IMR-90 (cell line): ENCODE measurements at regions not wholly inside any gene's neighbourhood (a gene's known extent, or its start where the extent isn't known, plus 50 kb on each side); places are given as distances from the start of the nearest gene placed in this dataset.

Experiments used
- ATAC-seq: fragments of 200-7000 bp; cut with Tn5 transposase; 2 replicates; pipeline ENCODE4 v1.9.1; 2020; ENCODE audit warnings: low read depth, mild to moderate bottlenecking, moderate library complexity
- BruUV-seq: library from RNA; stranded (reverse); fragments of 400-500 nt; replicated peaks from 2 replicates; lab custom pipeline; 2021; lab: Mats Ljungman, UMichigan
- CTCF ChIA-PET: fragments of 300-600 bp; formaldehyde crosslinking; extraction: SDS; loops from one replicate; lab custom pipeline; 2021; ENCODE audit warnings: antibody characterized with exemption; lab: Yijun Ruan, JAX
- POLR2A ChIA-PET: fragments of 300-600 bp; sonication (Branson Sonifier 250); formaldehyde crosslinking; loops from one replicate; lab custom pipeline; 2022; ENCODE audit warnings: antibody characterized with exemption; ENCODE audit not compliant: unreplicated experiment; lab: Charles Lee
- DNase-seq: peaks from one replicate; pipeline ENCODE4 v3.0.0; 2013
- H2AFZ ChIP-seq: replicated peaks from 2 replicates; pipeline ENCODE3; 2013; ENCODE audit warnings: low read length, mild to moderate bottlenecking; ENCODE audit not compliant: poor library complexity
- H2AK5ac ChIP-seq: 2 replicates; pipeline ENCODE4 v1.6.1; 2013; ENCODE audit warnings: low read depth, low read length, inconsistent platforms
- H2AK9ac ChIP-seq: replicated peaks from 2 replicates; pipeline ENCODE3; 2013; ENCODE audit warnings: mild to moderate bottlenecking, low read depth, low read length, moderate library complexity; ENCODE audit not compliant: poor library complexity
- H2BK120ac ChIP-seq: 2 replicates; pipeline ENCODE4 v1.6.1; 2013; ENCODE audit warnings: low read depth, low read length, inconsistent platforms
- H2BK15ac ChIP-seq: 3 replicates; pipeline ENCODE4 v1.6.1; 2013; ENCODE audit warnings: low read depth, low read length, inconsistent platforms
- H2BK20ac ChIP-seq: 2 replicates; pipeline ENCODE4 v1.6.1; 2013; ENCODE audit warnings: low read depth, mild to moderate bottlenecking, inconsistent platforms, low read length, moderate library complexity
- H2BK5ac ChIP-seq: 2 replicates; pipeline ENCODE4 v1.6.1; 2013; ENCODE audit warnings: mild to moderate bottlenecking, low read depth, low read length, inconsistent platforms; ENCODE audit not compliant: poor library complexity, severe bottlenecking
- H3K14ac ChIP-seq: replicated peaks from 2 replicates; pipeline ENCODE4 v1.6.1; 2013; ENCODE audit warnings: low read depth, low read length, inconsistent platforms
- H3K18ac ChIP-seq: 2 replicates; pipeline ENCODE4 v1.6.1; 2013; ENCODE audit warnings: low read depth, low read length, control low read depth
- H3K23ac ChIP-seq: 2 replicates; pipeline ENCODE4 v1.6.1; 2013; ENCODE audit warnings: low read depth, low read length, inconsistent platforms
- H3K27ac ChIP-seq: 2 replicates; pipeline ENCODE4 v1.5.1; 2013; ENCODE audit warnings: mild to moderate bottlenecking, control low read depth, low read length; ENCODE audit not compliant: insufficient read depth
- H3K27me3 ChIP-seq: 2 replicates; pipeline ENCODE4 v1.6.1; 2013; ENCODE audit warnings: low read length; ENCODE audit not compliant: control insufficient read depth, insufficient read depth
- H3K36me3 ChIP-seq: 2 replicates; pipeline ENCODE4 v1.6.1; 2013; ENCODE audit warnings: low read length, mixed read lengths; ENCODE audit not compliant: control insufficient read depth, insufficient read depth
- H3K4ac ChIP-seq: 2 replicates; pipeline ENCODE4 v1.6.1; 2013; ENCODE audit warnings: low read depth, low read length, inconsistent platforms
- H3K4me1 ChIP-seq: 2 replicates; pipeline ENCODE4 v1.6.1; 2013; ENCODE audit warnings: low read length, mixed read lengths; ENCODE audit not compliant: control insufficient read depth, insufficient read depth
- H3K4me2 ChIP-seq: 2 replicates; pipeline ENCODE4 v1.6.1; 2013; ENCODE audit warnings: low read depth, mild to moderate bottlenecking, control low read depth, low read length, moderate library complexity
- H3K4me3 ChIP-seq: 2 replicates; pipeline ENCODE4 v1.5.1; 2013; ENCODE audit warnings: low read depth, mild to moderate bottlenecking, control low read depth, low read length, moderate library complexity; ENCODE audit not compliant: insufficient read depth
- H3K56ac ChIP-seq: 2 replicates; pipeline ENCODE4 v1.6.1; 2013; ENCODE audit warnings: low read length, inconsistent platforms; ENCODE audit not compliant: insufficient read depth; ENCODE audit errors: extremely low read depth
- H3K79me1 ChIP-seq, 2 experiments: 2 replicates each; pipeline ENCODE4 v1.6.1; 2013; ENCODE audit warnings: low read length in 2 of 2, inconsistent platforms in 1 of 2, low read depth in 1 of 2
- H3K9ac ChIP-seq: 2 replicates; pipeline ENCODE4 v1.6.1; 2013; ENCODE audit warnings: low read depth, low read length, control low read depth
- H3K9me1 ChIP-seq: 2 replicates; pipeline ENCODE4 v1.6.1; 2013; ENCODE audit warnings: low read length, inconsistent platforms; ENCODE audit not compliant: insufficient read depth
- H3K9me3 ChIP-seq: 2 replicates; pipeline ENCODE4 v1.6.1; 2013; ENCODE audit warnings: low read length; ENCODE audit not compliant: control insufficient read depth, insufficient read depth
- H4K20me1 ChIP-seq: 2 replicates; pipeline ENCODE4 v1.6.1; 2013; ENCODE audit warnings: low read length, inconsistent platforms; ENCODE audit not compliant: insufficient read depth
- H4K5ac ChIP-seq: 2 replicates; pipeline ENCODE4 v1.6.1; 2013; ENCODE audit warnings: mild to moderate bottlenecking, low read depth, low read length, control low read depth
- H4K8ac ChIP-seq, 2 experiments: 2 replicates each; pipeline ENCODE4 v1.6.1; 2013; ENCODE audit warnings: low read depth in 2 of 2, low read length in 2 of 2, control low read depth in 1 of 2, inconsistent platforms in 1 of 2
- H4K91ac ChIP-seq: 2 replicates; pipeline ENCODE4 v1.6.1; 2013; ENCODE audit warnings: low read depth, low read length, inconsistent platforms; ENCODE audit not compliant: insufficient read depth
- BHLHE40 ChIP-seq: fragments of 150-350 bp; IDR thresholded peaks from 2 replicates; pipeline ENCODE4 v1.6.1; 2016; ENCODE audit warnings: mild to moderate bottlenecking, low read depth, low read length
- CHD1 ChIP-seq: IDR thresholded peaks from 2 replicates; pipeline ENCODE4 v1.6.1; 2012; ENCODE audit warnings: low read depth, low read length, improper control_type of control experiment
- CTCF ChIP-seq: conservative IDR thresholded peaks from 2 replicates; pipeline ENCODE4 v1.5.1; 2012; ENCODE audit warnings: mild to moderate bottlenecking, low read depth, low read length, improper control_type of control experiment
- ELK1 ChIP-seq: fragments of 150-350 bp; IDR thresholded peaks from 2 replicates; pipeline ENCODE4 v1.6.1; 2016; ENCODE audit warnings: low read depth, mild to moderate bottlenecking, low read length, moderate library complexity, borderline replicate concordance
- MAZ ChIP-seq: IDR thresholded peaks from 2 replicates; pipeline ENCODE4 v1.6.1; 2012; ENCODE audit warnings: low read depth, mild to moderate bottlenecking, low read length, improper control_type of control experiment, moderate library complexity, borderline replicate concordance
- MXI1 ChIP-seq: IDR thresholded peaks from 2 replicates; pipeline ENCODE4 v1.6.1; 2012; ENCODE audit warnings: low read depth, mild to moderate bottlenecking, low read length, moderate library complexity, borderline replicate concordance
- NFE2L2 ChIP-seq: fragments of 150-350 bp; IDR thresholded peaks from 2 replicates; pipeline ENCODE4 v1.6.1; 2016; ENCODE audit warnings: low read depth, mild to moderate bottlenecking, low read length
- POLR2A ChIP-seq: IDR thresholded peaks from 2 replicates; pipeline ENCODE4 v1.6.1; 2012; ENCODE audit warnings: mild to moderate bottlenecking, low read depth, low read length
- RCOR1 ChIP-seq: IDR thresholded peaks from 2 replicates; pipeline ENCODE4 v1.6.1; 2012; ENCODE audit warnings: mild to moderate bottlenecking, low read length, improper control_type of control experiment; ENCODE audit not compliant: insufficient replicate concordance
- RFX5 ChIP-seq: IDR thresholded peaks from 2 replicates; pipeline ENCODE4 v1.8.0; 2012; ENCODE audit warnings: low read depth, mild to moderate bottlenecking, low read length, moderate library complexity
- SMC3 ChIP-seq: fragments of 150-350 bp; IDR thresholded peaks from 2 replicates; pipeline ENCODE4 v1.6.1; 2016; ENCODE audit warnings: low read depth, mild to moderate bottlenecking, antibody characterized with exemption, low read length, moderate library complexity
- USF2 ChIP-seq: fragments of 150-350 bp; IDR thresholded peaks from 2 replicates; pipeline ENCODE4 v1.6.1; 2017; ENCODE audit warnings: mild to moderate bottlenecking, antibody characterized with exemption, low read length, low read depth
- WGBS, 2 experiments: methylation state at CpG; one replicate each; pipeline versions ENCODE4 v1.1.5 to v1.1.7; 2013; ENCODE audit warnings: missing lambda C conversion rate in 2 of 2; ENCODE audit not compliant: insufficient read length in 1 of 2; ENCODE audit errors: extremely low coverage in 2 of 2; 5-methylcytosine and 5-hydroxymethylcytosine counted together
- dilution Hi-C: fragments of 300-500 bp; cut with HindIII; formaldehyde crosslinking; loops from one replicate; pipeline ENCODE4 v1.14.3; 2018; ENCODE audit warnings: low sequenced_read_pairs; ENCODE audit not compliant: unreplicated experiment
- in situ Hi-C: fragments of 300-500 bp; cut with MboI; formaldehyde crosslinking; loops from 3 replicates; pipeline ENCODE4 v1.14.3; 2019; ENCODE audit warnings: low sequenced_read_pairs, inconsistent platforms, mixed read lengths
- intact Hi-C: fragments of 100-400 bp; cut with micrococcal nuclease; formaldehyde crosslinking; loops from 2 replicates; pipeline ENCODE4 v1.10.0; 2022

GRCh38 chr1:203934027-203934426 lies 72.6 kb downstream of the SNRPE start:
- TF ChIP-seq BHLHE40 = no peak
- no peak for TF ChIP-seq NFE2L2
- no peak for TF ChIP-seq CHD1
- TF ChIP-seq MAZ = no peak
- TF ChIP-seq USF2 = no peak
- no peak for TF ChIP-seq RCOR1
- no peak for TF ChIP-seq POLR2A
- TF ChIP-seq CTCF = no peak
- no peak for TF ChIP-seq ELK1
- no peak for TF ChIP-seq RFX5
- TF ChIP-seq MXI1 = no peak
- TF ChIP-seq SMC3 = no peak
- WGBS, 2 experiments = no CpG with 5 or more reads among the region's 3 CpGs
- no peak overlapping the region for H3K27ac ChIP-seq
- no TSS peak for BruUV-seq
- no peaks in the 10 kb centered on the region for H3K9me1 ChIP-seq
- no peak overlapping the region for H3K18ac ChIP-seq
- no peak overlapping the region for H4K8ac ChIP-seq
- no peak overlapping the region for H2AK9ac ChIP-seq
- H3K79me1 ChIP-seq = no peaks in the 10 kb centered on the region
- H2BK120ac ChIP-seq = no peak overlapping the region
- no peak overlapping the region for H4K5ac ChIP-seq
- ATAC-seq (no peak), DNase-seq (no peak)
- no peak overlapping the region for H3K23ac ChIP-seq
- peaks cover 16% of the 10 kb centered on the region for H3K27me3 ChIP-seq
- no peak overlapping the region for H3K4me2 ChIP-seq
- H3K36me3 ChIP-seq = no peaks in the 10 kb centered on the region
- POLR2A ChIA-PET = no interaction called here
- no peak overlapping the region for H3K4ac ChIP-seq
- no peaks in the 10 kb centered on the region for H3K9me3 ChIP-seq
- H4K91ac ChIP-seq = no peak overlapping the region
- no peaks in the 10 kb centered on the region for H4K20me1 ChIP-seq
- H2BK5ac ChIP-seq = no peak overlapping the region
- no peak overlapping the region for H2AK5ac ChIP-seq
- H2BK20ac ChIP-seq = no peak overlapping the region
- no peak overlapping the region for H3K56ac ChIP-seq
- no peak overlapping the region for H3K4me3 ChIP-seq
- no peaks in the 10 kb centered on the region; the same call in 1 of the 2 replicates for H3K4me1 ChIP-seq
- no peak overlapping the region for H2BK15ac ChIP-seq
- H3K14ac ChIP-seq = no peak overlapping the region; the same call in 1 of the 2 replicates
- in situ Hi-C loops = no loop called here
- dilution Hi-C loops = no loop called here
- no peak overlapping the region for H3K9ac ChIP-seq
- no peak overlapping the region for H2AFZ ChIP-seq
- intact Hi-C loops = no loop called here
- CTCF ChIA-PET = interaction anchor here (0.5 kb wide), 1 partner anchor 127 kb away, joined by 3 read pairs; no protein-coding TSS in a partner anchor
